Parathyroid adenoma (tissue), 2 donors: ENCODE measurements at regions not wholly inside any gene's neighbourhood (a gene's known extent, or its start where the extent isn't known, plus 50 kb on each side); places are given as distances from the start of the nearest gene placed in this dataset.
"Not testable (repeated sequence)": the region's sequence is repeated elsewhere in the genome, so short reads cannot be mapped to it uniquely, and the experiment has no call there.

ENCODE experiments used
- H2AFZ ChIP-seq: fragments of 300-600 bp; sonication (generic); one replicate; pipeline ENCODE4 v1.7.0; 2017; ENCODE audit warnings: antibody characterized with exemption, mild to moderate bottlenecking
- H3K27ac ChIP-seq: fragments of 300-600 bp; sonication (generic); one replicate; pipeline ENCODE4 v1.7.0; 2017
- H3K27me3 ChIP-seq: fragments of 300-600 bp; sonication (generic); one replicate; pipeline ENCODE4 v1.7.0; 2017; ENCODE audit warnings: low read length; ENCODE audit not compliant: control insufficient read depth, insufficient read depth
- H3K36me3 ChIP-seq: fragments of 300-600 bp; sonication (generic); one replicate; pipeline ENCODE4 v1.7.0; 2017; ENCODE audit warnings: low read length; ENCODE audit not compliant: control insufficient read depth, insufficient read depth
- H3K4me1 ChIP-seq: fragments of 300-600 bp; sonication (generic); one replicate; pipeline ENCODE4 v1.7.0; 2017; ENCODE audit warnings: control low read depth
- H3K4me2 ChIP-seq: fragments of 300-600 bp; sonication (generic); one replicate; pipeline ENCODE4 v1.7.0; 2017; ENCODE audit warnings: low read length
- H3K4me3 ChIP-seq: fragments of 300-600 bp; sonication (generic); one replicate; pipeline ENCODE4 v1.7.0; 2017; ENCODE audit warnings: low read depth, low read length
- H3K79me2 ChIP-seq: fragments of 300-600 bp; sonication (generic); one replicate; pipeline ENCODE4 v1.7.0; 2017; ENCODE audit warnings: control low read depth
- H3K9ac ChIP-seq: fragments of 300-600 bp; sonication (generic); one replicate; pipeline ENCODE4 v1.7.0; 2017; ENCODE audit warnings: mild to moderate bottlenecking
- H3K9me3 ChIP-seq: fragments of 300-600 bp; sonication (generic); one replicate; pipeline ENCODE4 v1.7.0; 2017; ENCODE audit warnings: low read length; ENCODE audit not compliant: control insufficient read depth
- CTCF ChIP-seq: fragments of 300-600 bp; sonication (generic); IDR thresholded peaks from one replicate; pipeline ENCODE4 v1.7.0; 2017; ENCODE audit warnings: antibody characterized with exemption, mild to moderate bottlenecking
- donor health status: primary hyperparathyroidism.

- not testable (repeated sequence) for H2AFZ ChIP-seq, H3K4me2 ChIP-seq, H3K4me1 ChIP-seq, H3K27me3 ChIP-seq, H3K4me3 ChIP-seq, H3K79me2 ChIP-seq, H3K9me3 ChIP-seq, H3K27ac ChIP-seq, H3K9ac ChIP-seq, H3K36me3 ChIP-seq
Measured at GRCh38 chr5:20940786-20941185, 952.8 kb upstream of the CDH18 start.

- H3K4me3 ChIP-seq, H3K36me3 ChIP-seq, H3K4me1 ChIP-seq, H3K27ac ChIP-seq, H3K27me3 ChIP-seq, H2AFZ ChIP-seq, H3K79me2 ChIP-seq, H3K9me3 ChIP-seq, H3K9ac ChIP-seq, H3K4me2 ChIP-seq: not testable (repeated sequence)
Measured at GRCh38 chr5:20890936-20891335, 902.9 kb upstream of the CDH18 start.

GRCh38 chr5:20875726-20876125 lies 887.7 kb upstream of the CDH18 start:
- H3K4me3 ChIP-seq, H3K79me2 ChIP-seq, H3K4me2 ChIP-seq, H3K36me3 ChIP-seq, H3K4me1 ChIP-seq, H2AFZ ChIP-seq, H3K27me3 ChIP-seq, H3K27ac ChIP-seq, H3K9me3 ChIP-seq, H3K9ac ChIP-seq: not testable (repeated sequence)

GRCh38 chr5:20865892-20866291 lies 877.9 kb upstream of the CDH18 start:
- H3K36me3 ChIP-seq, H3K9ac ChIP-seq, H3K27me3 ChIP-seq, H3K4me2 ChIP-seq, H3K79me2 ChIP-seq, H2AFZ ChIP-seq, H3K4me1 ChIP-seq, H3K9me3 ChIP-seq, H3K4me3 ChIP-seq, H3K27ac ChIP-seq: not testable (repeated sequence)

GRCh38 chr5:20833081-20833627 lies 845.2 kb upstream of the CDH18 start:
- Histone ChIP-seq H3K79me2 (no peaks in the 10 kb centered on the region), H3K9ac (no peak overlapping the region), H2AFZ (no peak overlapping the region), H3K4me1 (no peaks in the 10 kb centered on the region), H3K27ac (no peak overlapping the region), H3K4me3 (no peak overlapping the region), H3K9me3 (no peaks in the 10 kb centered on the region), H3K27me3 (no peaks in the 10 kb centered on the region), H3K36me3 (no peaks in the 10 kb centered on the region), H3K4me2 (no peak overlapping the region)
- TF ChIP-seq CTCF: no peak

- no peak overlapping the region for H3K27ac ChIP-seq
- no peaks in the 10 kb centered on the region for H3K36me3 ChIP-seq
- H3K79me2 ChIP-seq: no peaks in the 10 kb centered on the region
- no peaks in the 10 kb centered on the region for H3K27me3 ChIP-seq
- no peak overlapping the region for H3K4me3 ChIP-seq
- no peaks in the 10 kb centered on the region for H3K4me1 ChIP-seq
- no peak overlapping the region for H3K4me2 ChIP-seq
- no peak for TF ChIP-seq CTCF
- no peak overlapping the region for H2AFZ ChIP-seq
- no peak overlapping the region for H3K9ac ChIP-seq
- no peaks in the 10 kb centered on the region for H3K9me3 ChIP-seq
Measured at GRCh38 chr5:20832204-20833080, 844.4 kb upstream of the CDH18 start.

GRCh38 chr5:20825951-20826350 lies 838.0 kb upstream of the CDH18 start:
- not testable (repeated sequence) for H3K36me3 ChIP-seq, H3K79me2 ChIP-seq, H3K27ac ChIP-seq, H3K4me3 ChIP-seq, H3K27me3 ChIP-seq, H3K9me3 ChIP-seq, H3K4me2 ChIP-seq, H2AFZ ChIP-seq, H3K9ac ChIP-seq, H3K4me1 ChIP-seq

GRCh38 chr5:20797216-20797615 lies 809.2 kb upstream of the CDH18 start:
- H3K36me3 ChIP-seq, H3K9ac ChIP-seq, H3K79me2 ChIP-seq, H3K4me1 ChIP-seq, H3K27me3 ChIP-seq, H3K4me3 ChIP-seq, H3K4me2 ChIP-seq, H3K27ac ChIP-seq, H2AFZ ChIP-seq, H3K9me3 ChIP-seq: not testable (repeated sequence)

- H3K9ac ChIP-seq, H3K27me3 ChIP-seq, H3K9me3 ChIP-seq, H3K4me2 ChIP-seq, H2AFZ ChIP-seq, H3K4me1 ChIP-seq, H3K4me3 ChIP-seq, H3K36me3 ChIP-seq, H3K79me2 ChIP-seq, H3K27ac ChIP-seq: not testable (repeated sequence)
Measured at GRCh38 chr5:20784755-20785154, 796.8 kb upstream of the CDH18 start.
